ENCODE measurements at regions not wholly inside any gene's neighbourhood (a gene's known extent, or its start where the extent isn't known, plus 50 kb on each side); places are given as distances from the start of the nearest gene placed in this dataset.

DNA sequence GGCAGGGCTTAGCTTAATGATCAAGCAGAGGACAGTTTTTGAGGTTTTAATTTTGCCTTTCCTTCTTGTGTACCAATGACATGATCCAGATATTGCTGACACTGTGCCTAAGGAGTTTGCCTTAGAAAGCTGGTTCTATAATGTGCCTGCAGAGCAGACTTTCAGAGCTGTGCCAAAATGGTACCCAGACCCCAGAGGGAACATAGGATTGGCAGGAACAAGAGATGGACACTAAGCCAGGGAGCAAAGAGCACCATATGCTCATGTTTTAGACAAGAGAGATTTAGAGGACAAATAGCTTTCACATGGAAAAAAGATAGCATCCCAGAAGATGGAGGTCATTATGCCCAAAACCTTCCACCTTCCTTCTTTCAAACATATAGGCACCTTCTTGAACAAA lies 1241.5 kb upstream of the SPRY2 start:
- ChIA-PET CTCF (no interaction called here), POLR2A (ENCODE audit: unreplicated experiment) (interaction anchor here (0.5 kb wide), 1 partner anchor 317 kb away, joined by 3 read pairs; no protein-coding TSS in a partner anchor)
- no peak overlapping the region for H2AK5ac ChIP-seq (ENCODE audit: low read depth, low read length)
- H3K23ac ChIP-seq (ENCODE audit: low read depth, low read length): no peak overlapping the region
- no peak for DNase-seq
- no peaks in the 10 kb centered on the region for H3K27me3 ChIP-seq (ENCODE audit: control insufficient read depth, insufficient read depth, low read length)
- H4K91ac ChIP-seq (ENCODE audit: insufficient read depth, low read depth, low read length): no peak overlapping the region
- H2AFZ ChIP-seq (replicated peaks; ENCODE audit: low read length, poor library complexity): no peak overlapping the region
- H2BK5ac ChIP-seq (ENCODE audit: low read depth, low read length, poor library complexity, severe bottlenecking): no peak overlapping the region
- BruUV-seq (replicated peaks): no TSS peak
- H3K56ac ChIP-seq (ENCODE audit: extremely low read depth, insufficient read depth, low read length): no peak overlapping the region
- dilution Hi-C loops (cut with HindIII; ENCODE audit: low sequenced_read_pairs, unreplicated experiment) (no loop called here), intact Hi-C loops (cut with micrococcal nuclease) (no loop called here), in situ Hi-C loops (cut with MboI; ENCODE audit: low sequenced_read_pairs) (no loop called here)
- H3K4ac ChIP-seq (ENCODE audit: low read depth, low read length): no peak overlapping the region
- H2AK9ac ChIP-seq (replicated peaks; ENCODE audit: low read depth, low read length, poor library complexity): no peak overlapping the region
- H4K8ac ChIP-seq (ENCODE audit: low read depth in 2 of 2, low read length in 2 of 2): no peak overlapping the region
- H4K5ac ChIP-seq (ENCODE audit: low read depth, low read length): no peak overlapping the region
- H2BK120ac ChIP-seq (ENCODE audit: low read depth, low read length): no peak overlapping the region
- H3K18ac ChIP-seq (ENCODE audit: low read depth, low read length): no peak overlapping the region
- H4K20me1 ChIP-seq (ENCODE audit: insufficient read depth, low read length): no peaks in the 10 kb centered on the region
- no peaks in the 10 kb centered on the region for H3K36me3 ChIP-seq (ENCODE audit: control insufficient read depth, insufficient read depth, low read length)
- H3K27ac ChIP-seq (ENCODE audit: insufficient read depth, low read length): no peak overlapping the region
- H3K9me3 ChIP-seq (ENCODE audit: control insufficient read depth, insufficient read depth, low read length): no peaks in the 10 kb centered on the region
- no peaks in the 10 kb centered on the region for H3K79me1 ChIP-seq (ENCODE audit: low read depth in 1 of 2, low read length in 2 of 2)
- no peak overlapping the region for H3K4me3 ChIP-seq (ENCODE audit: insufficient read depth, low read depth, low read length)
- H3K14ac ChIP-seq (replicated peaks; ENCODE audit: low read depth, low read length): no peak overlapping the region
- H3K4me2 ChIP-seq (ENCODE audit: low read depth, low read length): no peak overlapping the region
- no peak overlapping the region for H2BK20ac ChIP-seq (ENCODE audit: low read depth, low read length)
- TF ChIP-seq MXI1 (IDR thresholded peaks at IDR 0.05; ENCODE audit: borderline replicate concordance, low read depth, low read length): no peak
- TF ChIP-seq CEBPB (IDR thresholded peaks at IDR 0.05; ENCODE audit: low read depth, low read length): no peak
- TF ChIP-seq, protein P1, sequence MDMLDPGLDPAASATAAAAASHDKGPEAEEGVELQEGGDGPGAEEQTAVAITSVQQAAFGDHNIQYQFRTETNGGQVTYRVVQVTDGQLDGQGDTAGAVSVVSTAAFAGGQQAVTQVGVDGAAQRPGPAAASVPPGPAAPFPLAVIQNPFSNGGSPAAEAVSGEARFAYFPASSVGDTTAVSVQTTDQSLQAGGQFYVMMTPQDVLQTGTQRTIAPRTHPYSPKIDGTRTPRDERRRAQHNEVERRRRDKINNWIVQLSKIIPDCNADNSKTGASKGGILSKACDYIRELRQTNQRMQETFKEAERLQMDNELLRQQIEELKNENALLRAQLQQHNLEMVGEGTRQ (IDR thresholded peaks at IDR 0.05; ENCODE audit: low read depth, low read length): no peak
- no peak for TF ChIP-seq CHD1 (IDR thresholded peaks at IDR 0.05; ENCODE audit: low read depth, low read length)
- H3K9ac ChIP-seq (ENCODE audit: low read depth, low read length): no peak overlapping the region
- H3K9me1 ChIP-seq (ENCODE audit: insufficient read depth, low read length): no peaks in the 10 kb centered on the region
- H2BK15ac ChIP-seq (ENCODE audit: low read depth, low read length): no peak overlapping the region
- no peaks in the 10 kb centered on the region for H3K4me1 ChIP-seq (ENCODE audit: control insufficient read depth, insufficient read depth, low read length)
- ATAC-seq (ENCODE audit: low read depth): no peak

Data from IMR-90 (cell line).